ENCODE measurements at regions not wholly inside any gene's neighbourhood (a gene's known extent, or its start where the extent isn't known, plus 50 kb on each side); places are given as distances from the start of the nearest gene placed in this dataset.

GRCh38 chr16:73251608-73252007 lies 203.7 kb upstream of the ZFHX3 start:
- no peaks in the 10 kb centered on the region for H3K4me1 ChIP-seq
- H3K4me3 ChIP-seq: no peak overlapping the region
- H3K27ac ChIP-seq: no peak overlapping the region
- H3K27me3 ChIP-seq: no peaks in the 10 kb centered on the region
- DNase-seq: no peak
- WGBS, 4 donors: 88 to 95% (median 91%) methylated on average over 7 of the region's 7 CpGs
- no peak for TF ChIP-seq POLR2A (IDR thresholded peaks at IDR 0.05)
- TF ChIP-seq, protein P1, sequence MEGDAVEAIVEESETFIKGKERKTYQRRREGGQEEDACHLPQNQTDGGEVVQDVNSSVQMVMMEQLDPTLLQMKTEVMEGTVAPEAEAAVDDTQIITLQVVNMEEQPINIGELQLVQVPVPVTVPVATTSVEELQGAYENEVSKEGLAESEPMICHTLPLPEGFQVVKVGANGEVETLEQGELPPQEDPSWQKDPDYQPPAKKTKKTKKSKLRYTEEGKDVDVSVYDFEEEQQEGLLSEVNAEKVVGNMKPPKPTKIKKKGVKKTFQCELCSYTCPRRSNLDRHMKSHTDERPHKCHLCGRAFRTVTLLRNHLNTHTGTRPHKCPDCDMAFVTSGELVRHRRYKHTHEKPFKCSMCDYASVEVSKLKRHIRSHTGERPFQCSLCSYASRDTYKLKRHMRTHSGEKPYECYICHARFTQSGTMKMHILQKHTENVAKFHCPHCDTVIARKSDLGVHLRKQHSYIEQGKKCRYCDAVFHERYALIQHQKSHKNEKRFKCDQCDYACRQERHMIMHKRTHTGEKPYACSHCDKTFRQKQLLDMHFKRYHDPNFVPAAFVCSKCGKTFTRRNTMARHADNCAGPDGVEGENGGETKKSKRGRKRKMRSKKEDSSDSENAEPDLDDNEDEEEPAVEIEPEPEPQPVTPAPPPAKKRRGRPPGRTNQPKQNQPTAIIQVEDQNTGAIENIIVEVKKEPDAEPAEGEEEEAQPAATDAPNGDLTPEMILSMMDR (IDR thresholded peaks at IDR 0.05): no peak
- no peaks in the 10 kb centered on the region for H3K9me3 ChIP-seq
- ATAC-seq: no peak
- intact Hi-C loops (cut with DNase I): no loop called here
- no peaks in the 10 kb centered on the region for H3K36me3 ChIP-seq

DNA sequence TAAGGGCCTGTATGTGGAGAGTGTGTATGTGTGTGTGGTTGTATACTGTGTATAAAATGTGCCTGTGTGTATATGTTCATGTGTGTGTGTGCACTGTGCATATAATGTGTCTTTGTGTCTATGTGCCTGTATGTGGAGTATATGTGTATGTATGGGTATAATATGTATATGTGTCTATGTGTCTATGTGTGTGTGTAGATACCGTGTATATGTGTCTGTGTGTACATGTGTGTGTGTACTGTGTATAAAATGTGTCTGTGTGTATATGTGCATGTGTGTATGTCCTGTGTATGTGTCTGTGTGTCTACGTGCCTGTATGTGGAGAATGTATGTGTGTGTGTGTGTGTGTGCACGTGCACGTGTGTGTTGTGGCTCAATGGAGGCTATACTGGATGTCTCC lies 200.4 kb upstream of the ZFHX3 start:
- Histone ChIP-seq H3K36me3 (no peaks in the 10 kb centered on the region), H3K4me1 (no peaks in the 10 kb centered on the region), H3K4me3 (no peak overlapping the region), H3K27me3 (no peaks in the 10 kb centered on the region), H3K27ac (no peak overlapping the region), H3K9me3 (no peaks in the 10 kb centered on the region)
- ATAC-seq (no peak), DNase-seq (no peak)
- TF ChIP-seq, protein P1 (IDR thresholded peaks at IDR 0.05): no peak
- TF ChIP-seq POLR2A (IDR thresholded peaks at IDR 0.05): no peak
- intact Hi-C loops (cut with DNase I): no loop called here
- 87 to 95% (median 93%) methylated on average over 4 of the region's 4 CpGs for WGBS, 4 donors

DNA sequence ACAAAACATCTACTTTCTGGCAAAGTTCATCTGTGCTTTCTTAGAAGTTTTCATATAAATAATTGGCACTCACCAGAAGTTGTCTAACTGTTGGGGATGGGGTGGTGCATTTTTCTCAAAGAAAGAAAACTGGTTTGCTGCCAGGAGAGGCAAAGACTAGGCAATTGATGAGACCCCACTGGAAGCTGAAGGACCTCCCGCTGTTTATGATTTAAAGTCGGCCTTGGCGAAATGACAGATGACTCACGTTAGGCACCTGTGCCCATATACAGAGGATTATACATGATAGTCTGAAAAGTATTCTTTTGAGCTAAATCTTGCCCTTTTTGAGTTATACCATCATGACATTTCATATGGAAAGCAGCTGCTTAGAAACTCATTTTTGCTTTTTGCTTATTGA lies 193.0 kb upstream of the ZFHX3 start:
- Histone ChIP-seq H3K4me3 (no peak overlapping the region), H3K27ac (no peak overlapping the region), H3K4me1 (no peaks in the 10 kb centered on the region), H3K36me3 (no peaks in the 10 kb centered on the region), H3K9me3 (no peaks in the 10 kb centered on the region), H3K27me3 (peaks cover 0 to 3% (median 0%) of the 10 kb centered on the region in 9 donors)
- 91 to 96% (median 92%) methylated on average over 4 of the region's 4 CpGs for WGBS, 4 donors
- DNase-seq (no peak), ATAC-seq (no peak)
- TF ChIP-seq, protein P1 (IDR thresholded peaks at IDR 0.05): no peak
- TF ChIP-seq POLR2A (IDR thresholded peaks at IDR 0.05): no peak
- intact Hi-C loops (cut with DNase I): no loop called here

GRCh38 chr16:73237601-73238000 lies 189.7 kb upstream of the ZFHX3 start:
- no peaks in the 10 kb centered on the region for H3K36me3 ChIP-seq
- no peaks in the 10 kb centered on the region for H3K9me3 ChIP-seq
- intact Hi-C loops (cut with DNase I): no loop called here
- TF ChIP-seq, protein P1 (IDR thresholded peaks at IDR 0.05): no peak
- TF ChIP-seq POLR2A (IDR thresholded peaks at IDR 0.05): no peak
- no peak overlapping the region for H3K27ac ChIP-seq
- no peak for DNase-seq
- H3K4me3 ChIP-seq: no peak overlapping the region
- no peak for ATAC-seq
- peaks cover 0 to 3% (median 0%) of the 10 kb centered on the region in 9 donors for H3K27me3 ChIP-seq
- H3K4me1 ChIP-seq: peaks cover 0 to 22% (median 1%) of the 10 kb centered on the region in 12 donors
- WGBS, 4 donors: 83 to 89% (median 85%) methylated on average over 4 of the region's 4 CpGs
